Spleen (tissue), 11 donors: ENCODE measurements at regions not wholly inside any gene's neighbourhood (a gene's known extent, or its start where the extent isn't known, plus 50 kb on each side); places are given as distances from the start of the nearest gene placed in this dataset.

ENCODE experiments used
- DNase-seq: peaks from one replicate; pipeline ENCODE4 v3.0.0-alpha.2; 2020
- H3K27ac ChIP-seq, 8 donors: fragments of 200-600 bp; sonication (generic) in 7 of 8; 1 replicate in 4 of 8; 2 replicates in 4 of 8; pipeline versions ENCODE4 v1.5.0 to v1.8.0; 2016 to 2021; ENCODE audit warnings: inconsistent platforms in 4 of 8, mild to moderate bottlenecking in 4 of 8, moderate library complexity in 1 of 8
- H3K27me3 ChIP-seq, 7 donors: fragments of 200-600 bp; sonication (generic) in 6 of 7; replicated peaks in 1 of 7; 1 replicate in 4 of 7; 2 replicates in 3 of 7; pipeline versions ENCODE4 v1.5.0 to v1.8.0; 2016 to 2021; ENCODE audit warnings: inconsistent platforms in 3 of 7, mild to moderate bottlenecking in 1 of 7
- H3K36me3 ChIP-seq, 6 donors: fragments of 200-600 bp; sonication (generic) in 5 of 6; 1 replicate in 4 of 6; 2 replicates in 2 of 6; pipeline versions ENCODE4 v1.5.0 to v1.8.0; 2016 to 2021; ENCODE audit warnings: inconsistent platforms in 2 of 6
- H3K4me1 ChIP-seq, 6 donors: fragments of 200-600 bp; sonication (generic) in 5 of 6; 1 replicate in 3 of 6; 2 replicates in 3 of 6; pipeline versions ENCODE4 v1.5.0 to v1.8.0; 2016 to 2021; ENCODE audit warnings: inconsistent platforms in 3 of 6
- H3K4me3 ChIP-seq, 8 donors: fragments of 200-600 bp; sonication (generic) in 7 of 8; 1 replicate in 4 of 8; 2 replicates in 4 of 8; pipeline versions ENCODE4 v1.5.0 to v1.8.0; 2016 to 2021; ENCODE audit warnings: inconsistent platforms in 4 of 8, mild to moderate bottlenecking in 4 of 8, moderate library complexity in 2 of 8
- H3K9me3 ChIP-seq, 8 donors: fragments of 200-600 bp; sonication (generic) in 7 of 8; 1 replicate in 4 of 8; 2 replicates in 4 of 8; pipeline versions ENCODE4 v1.5.0 to v1.8.0; 2016 to 2021; ENCODE audit warnings: inconsistent platforms in 4 of 8
- CTCF ChIP-seq, 11 experiments: fragments of 200-600 bp in 7 of 11; fragments of 450-650 bp in 4 of 11; sonication (generic) in 4 of 11; IDR thresholded peaks in 8 of 11; conservative IDR thresholded peaks in 3 of 11; 1 replicate in 7 of 11; 2 replicates in 4 of 11; pipeline versions ENCODE4 v1.4.0 to v1.8.0; 2016 to 2021; ENCODE audit warnings: antibody characterized with exemption in 11 of 11, inconsistent platforms in 4 of 11, mild to moderate bottlenecking in 1 of 11
- POLR2A ChIP-seq, 3 donors: fragments of 450-650 bp; IDR thresholded peaks; one replicate each; pipeline ENCODE4 v1.5.1; 2017; ENCODE audit warnings: antibody characterized with exemption in 3 of 3, mild to moderate bottlenecking in 1 of 3
- POLR2AphosphoS5 ChIP-seq, 3 donors: sonication (generic); formaldehyde crosslinking; IDR thresholded peaks; one replicate each; pipeline ENCODE4 v1.5.1; 2017; ENCODE audit warnings: antibody characterized with exemption in 3 of 3
- WGBS, 5 donors: extraction: QIAGEN DNeasy Blood & Tissue Kit in 3 of 5; methylation state at CpG; one replicate each; pipeline versions ENCODE4 v1.1.5 to v1.1.7; 2013 to 2018; 5-methylcytosine and 5-hydroxymethylcytosine counted together
- intact Hi-C: fragments of 100-400 bp; cut with DNase I; formaldehyde crosslinking; loops from one replicate; pipeline ENCODE4 v1.15.0; 2023; ENCODE audit warnings: low total_unique reads
- donor health status: healthy with polysubstance abuse.
- donor health status: DM: no; HTN: no; CAD: no; lungs with moderate emphysema.
- donor health status: DM: no; HTN: no; CAD: no.
- donor health status: Bipolar disorder and iron deficiency.
- donor health status: healthy.
- donor health status: DM: no; HTN: no; CAD: no.
- donor health status: DM: yes; HTN: yes; CAD: no.

DNA sequence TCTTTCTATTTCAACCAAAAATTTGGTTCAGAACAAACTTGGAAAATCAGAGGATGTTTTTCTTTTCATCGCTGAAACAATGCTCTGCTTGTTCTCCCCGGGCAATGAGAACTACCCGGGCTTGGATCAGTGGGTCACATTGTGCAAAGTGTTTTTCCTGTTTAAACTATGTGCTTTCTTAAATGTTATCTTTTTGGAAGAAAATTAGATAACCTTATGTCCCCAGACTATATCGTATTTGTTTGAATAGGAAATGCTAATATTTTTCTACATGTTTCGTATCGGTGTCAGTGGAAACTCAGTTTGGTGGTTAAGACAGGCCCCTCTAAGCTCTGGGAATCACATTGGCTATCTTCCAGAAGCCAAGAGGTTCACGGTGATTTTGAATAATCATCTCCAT lies 319.5 kb upstream of the NFE2L3 start:
- peaks cover 0 to 6% (median 0%) of the 10 kb centered on the region in 6 donors for H3K4me1 ChIP-seq
- no peaks in the 10 kb centered on the region for H3K36me3 ChIP-seq
- no peak for TF ChIP-seq POLR2AphosphoS5 (IDR thresholded peaks at IDR 0.05)
- TF ChIP-seq POLR2A (IDR thresholded peaks at IDR 0.05), result no peak
- WGBS, 5 donors, result 68 to 84% (median 78%) methylated on average over 7 of the region's 7 CpGs
- no peak overlapping the region for H3K27ac ChIP-seq
- intact Hi-C loops, result no loop called here
- no peaks in the 10 kb centered on the region for H3K9me3 ChIP-seq
- no peak overlapping the region for H3K4me3 ChIP-seq
- H3K27me3 ChIP-seq, result peaks cover 0 to 6% (median 0%) of the 10 kb centered on the region in 7 donors
- no peak for DNase-seq

- intact Hi-C loops, result no loop called here
- H3K27ac ChIP-seq, result no peak overlapping the region
These were observed 319.1 kb upstream of the NFE2L3 start for GRCh38 chr7:25832929-25833328.

GRCh38 chr7:25834050-25834449 lies 317.9 kb upstream of the NFE2L3 start:
- DNase-seq, result no peak
- Histone ChIP-seq H3K27ac (no peak overlapping the region), H3K9me3 (no peaks in the 10 kb centered on the region), H3K27me3 (peaks cover 0 to 18% (median 0%) of the 10 kb centered on the region in 7 donors), H3K36me3 (no peaks in the 10 kb centered on the region), H3K4me1 (peaks cover 0 to 6% (median 0%) of the 10 kb centered on the region in 6 donors), H3K4me3 (no peak overlapping the region)
- 86 to 94% (median 89%) methylated on average over 4 of the region's 4 CpGs for WGBS, 5 donors
- intact Hi-C loops, result no loop called here
- no peak for TF ChIP-seq POLR2A (IDR thresholded peaks at IDR 0.05)
- TF ChIP-seq POLR2AphosphoS5 (IDR thresholded peaks at IDR 0.05), result no peak
- no peak for TF ChIP-seq CTCF (IDR thresholded peaks at IDR 0.05 in 8 of 11, conservative IDR thresholded peaks at IDR 0.05 in 3 of 11)

More at GRCh38 chr7:25832929-25833328, 319.1 kb upstream of the NFE2L3 start:
- Histone ChIP-seq H3K27me3 (peaks cover 0 to 7% (median 0%) of the 10 kb centered on the region in 7 donors), H3K4me1 (peaks cover 0 to 6% (median 0%) of the 10 kb centered on the region in 6 donors), H3K36me3 (no peaks in the 10 kb centered on the region), H3K4me3 (no peak overlapping the region), H3K9me3 (no peaks in the 10 kb centered on the region)
- 91 to 97% (median 95%) methylated on average over 2 of the region's 2 CpGs for WGBS, 5 donors
- TF ChIP-seq CTCF (IDR thresholded peaks at IDR 0.05 in 8 of 11, conservative IDR thresholded peaks at IDR 0.05 in 3 of 11) (no peak), POLR2AphosphoS5 (IDR thresholded peaks at IDR 0.05) (no peak), POLR2A (IDR thresholded peaks at IDR 0.05) (no peak)
- no peak for DNase-seq

- H3K4me1 ChIP-seq, result peaks cover 0 to 6% (median 0%) of the 10 kb centered on the region in 6 donors
- no peak overlapping the region for H3K27ac ChIP-seq
- 92 to 95% (median 94%) methylated on average over 5 of the region's 5 CpGs for WGBS, 5 donors
- TF ChIP-seq POLR2A (IDR thresholded peaks at IDR 0.05) (no peak), POLR2AphosphoS5 (IDR thresholded peaks at IDR 0.05) (no peak), CTCF (IDR thresholded peaks at IDR 0.05 in 8 of 11, conservative IDR thresholded peaks at IDR 0.05 in 3 of 11) (no peak)
- peaks cover 0 to 18% (median 0%) of the 10 kb centered on the region in 7 donors for H3K27me3 ChIP-seq
- intact Hi-C loops, result no loop called here
- no peaks in the 10 kb centered on the region for H3K9me3 ChIP-seq
- no peaks in the 10 kb centered on the region for H3K36me3 ChIP-seq
- no peak overlapping the region for H3K4me3 ChIP-seq
- no peak for DNase-seq
These were observed 316.8 kb upstream of the NFE2L3 start for GRCh38 chr7:25835197-25835596.
